Stimulated activated CD8-positive, alpha-beta memory T cell treated with anti-CD3 and anti-CD28 coated beads, Interleukin-12 subunit alpha, Interleukin-12 subunit beta, amount 100 ng/mL, for 24 hours (primary cell): ENCODE measurements at regions not wholly inside any gene's neighbourhood (a gene's known extent, or its start where the extent isn't known, plus 50 kb on each side); places are given as distances from the start of the nearest gene placed in this dataset.

ENCODE experiments used
- DNase-seq: peaks from one replicate; pipeline ENCODE4 v3.0.0-alpha.2; 2020; ENCODE audit errors: extremely low read depth

DNA sequence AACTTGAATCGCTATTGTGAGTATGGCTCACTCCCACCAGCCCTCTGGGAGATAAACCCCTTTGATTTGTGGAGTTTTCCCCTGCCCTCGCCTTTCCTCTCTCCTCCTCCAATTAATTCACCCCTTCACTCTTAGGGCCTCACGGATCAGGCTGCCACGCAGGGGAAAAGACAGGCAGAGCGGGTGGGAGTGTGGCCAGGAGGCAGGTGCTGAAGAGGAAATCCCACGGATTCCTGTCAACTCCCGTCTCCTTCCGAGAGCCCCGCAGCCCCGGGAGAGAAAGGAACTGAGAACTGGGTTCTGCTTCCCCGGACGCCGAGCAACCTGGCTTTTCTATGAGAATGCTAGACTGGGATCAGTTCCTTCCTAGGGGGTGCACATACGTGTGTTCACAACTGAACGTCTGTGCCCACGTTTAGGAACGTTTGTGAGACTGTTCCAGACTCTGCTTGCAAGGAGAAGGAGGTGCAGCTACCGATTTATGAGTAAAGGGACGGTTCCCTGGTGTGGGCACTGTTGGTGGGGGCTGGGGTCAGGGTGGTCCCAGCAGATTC is 314.5 kb upstream of the TLE4 start:
- DNase-seq, result no peak

GRCh38 chr9:79257790-79258351 is 313.9 kb upstream of the TLE4 start:
- no peak for DNase-seq

GRCh38 chr9:79259858-79260257 is 311.9 kb upstream of the TLE4 start:
- DNase-seq, result no peak

- no peak for DNase-seq
Observed at GRCh38 chr9:79263628-79264027, 308.1 kb upstream of the TLE4 start.

- DNase-seq, result no peak
Observed at GRCh38 chr9:79264041-79264440, 307.7 kb upstream of the TLE4 start.

GRCh38 chr9:79264511-79265355 is 307.0 kb upstream of the TLE4 start:
- DNase-seq, result no peak

DNA sequence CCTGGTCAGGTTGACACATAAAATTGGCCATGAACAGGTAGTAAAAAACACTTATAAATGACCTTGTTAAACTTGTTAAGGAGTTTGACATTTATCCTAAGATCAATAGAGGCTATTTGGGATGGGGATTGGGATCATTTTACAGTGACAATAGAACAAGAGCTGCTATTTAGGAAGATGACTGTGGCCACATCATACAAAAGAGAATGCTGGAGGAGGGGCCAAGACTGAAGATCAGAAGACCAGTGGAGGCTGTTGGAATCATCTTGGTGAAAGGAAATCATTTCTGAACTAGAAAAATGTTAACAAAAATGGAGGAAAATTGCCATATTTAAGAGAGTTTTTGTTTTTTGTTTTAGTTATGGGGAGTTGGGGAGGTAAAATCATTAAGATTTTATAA is 304.8 kb upstream of the TLE4 start:
- DNase-seq, result no peak

- DNase-seq, result no peak
Observed at GRCh38 chr9:79268806-79269205, 303.0 kb upstream of the TLE4 start.

GRCh38 chr9:79273311-79273710 is 298.5 kb upstream of the TLE4 start:
- no peak for DNase-seq

- DNase-seq, result no peak
Observed at GRCh38 chr9:79279356-79279755, 292.4 kb upstream of the TLE4 start.

DNA sequence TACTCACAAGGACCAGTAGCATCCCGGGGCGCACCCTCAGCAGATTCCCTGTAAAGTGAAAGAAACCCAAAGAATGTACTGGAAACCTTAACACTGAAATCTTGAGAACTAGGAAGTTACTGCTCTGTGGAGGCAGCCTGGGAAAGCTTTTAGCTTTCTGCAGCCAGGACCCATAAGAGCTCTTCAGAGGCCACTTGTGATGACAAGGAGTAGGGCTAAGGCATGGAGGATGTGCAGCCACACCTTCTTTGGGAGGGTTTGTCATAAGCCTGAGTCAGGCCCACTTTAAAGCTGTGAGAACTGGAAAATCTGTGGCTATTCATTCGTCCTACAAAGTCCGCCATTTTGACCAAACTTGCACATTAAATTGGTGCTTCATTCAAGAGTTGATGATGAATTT is 291.1 kb upstream of the TLE4 start:
- no peak for DNase-seq

- DNase-seq, result no peak
Observed at GRCh38 chr9:79284081-79284480, 287.7 kb upstream of the TLE4 start.

DNA sequence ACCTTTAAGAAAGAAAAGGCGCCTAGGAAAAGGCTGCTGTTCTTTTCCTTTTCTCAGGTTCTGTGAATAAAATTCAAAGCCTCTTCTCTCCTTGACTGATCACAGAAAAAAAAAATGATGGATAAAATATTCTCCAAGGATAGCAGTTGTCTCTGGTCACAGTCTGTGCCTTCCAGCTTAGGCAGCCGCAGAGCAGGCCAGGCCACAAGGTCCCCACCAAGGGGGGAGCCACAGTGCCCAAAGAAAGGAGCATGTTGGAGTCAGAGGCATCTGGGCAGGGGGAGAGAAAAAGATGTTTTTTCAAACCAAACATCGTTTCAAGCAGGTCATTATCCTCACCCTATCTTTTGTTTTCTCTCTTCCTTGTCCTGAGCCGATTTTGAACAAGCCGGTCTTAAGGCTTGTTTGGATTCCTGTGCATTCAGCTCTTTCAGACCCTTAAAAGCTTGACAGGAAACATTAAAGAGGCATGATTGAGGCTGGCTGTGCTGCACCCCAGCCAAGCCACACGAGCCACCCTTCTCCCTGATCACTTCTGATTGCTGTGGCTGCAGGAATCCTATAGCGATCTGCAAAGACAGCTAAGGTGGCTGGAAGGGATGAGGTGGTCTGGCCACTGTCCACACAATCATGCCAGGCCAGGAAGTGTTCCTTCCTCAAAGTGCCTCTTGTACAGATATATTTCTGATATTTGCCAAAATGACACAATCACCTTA is 284.6 kb upstream of the TLE4 start:
- DNase-seq, result no peak

DNA sequence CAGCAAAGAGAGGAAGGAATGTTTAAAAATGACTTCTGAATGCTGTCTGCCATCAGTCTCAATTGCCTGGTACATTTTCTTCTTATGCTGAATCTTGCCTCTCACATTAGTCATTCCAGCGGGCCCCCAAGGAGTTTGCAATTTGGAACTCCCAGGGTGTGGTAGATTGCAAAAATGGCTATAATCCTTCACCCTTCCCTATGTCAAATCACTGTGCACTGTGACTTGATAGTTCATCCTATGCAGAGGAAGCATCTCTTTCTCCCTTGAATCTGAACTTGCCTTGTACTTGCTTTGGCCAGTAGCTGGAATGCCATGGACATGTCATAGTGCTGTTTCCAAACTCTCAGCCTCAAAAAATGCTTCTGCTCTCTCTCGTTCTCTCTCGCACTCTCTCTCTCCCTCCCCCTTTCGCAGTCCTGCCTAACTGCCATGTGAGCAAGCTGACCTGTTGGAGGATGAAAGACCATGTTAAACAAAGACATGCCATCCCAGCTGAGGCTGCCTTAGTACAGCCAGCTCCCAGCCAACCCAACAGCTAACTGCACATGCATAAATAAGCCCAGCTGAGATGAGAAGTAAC is 284.0 kb upstream of the TLE4 start:
- no peak for DNase-seq

GRCh38 chr9:79289856-79290255 is 281.9 kb upstream of the TLE4 start:
- DNase-seq, result no peak

DNA sequence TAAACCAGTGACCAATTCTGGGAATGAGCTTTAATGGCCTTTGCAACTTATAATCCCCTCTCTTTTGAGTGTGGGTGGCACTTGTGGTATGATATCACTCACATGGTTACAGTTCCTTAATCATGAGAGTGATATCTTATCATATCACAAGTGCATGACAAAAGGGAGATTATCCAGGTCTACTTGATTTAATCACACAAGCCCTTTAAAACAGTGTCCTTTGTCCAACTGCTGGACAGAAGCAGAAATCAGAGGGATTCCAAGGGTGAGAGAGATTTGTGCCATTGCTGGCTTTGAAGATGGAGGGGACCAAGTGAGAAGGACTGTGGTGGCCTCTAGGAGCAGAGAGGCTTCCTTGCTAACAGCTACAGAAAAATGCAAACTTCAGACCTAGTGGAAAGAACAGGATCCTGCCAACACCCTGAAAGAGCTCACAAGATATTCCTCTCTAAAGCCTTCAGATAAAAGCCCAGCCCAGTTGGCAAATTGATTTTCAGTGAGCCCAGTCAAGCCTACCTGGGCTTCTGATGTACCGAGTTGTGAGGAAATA is 279.0 kb upstream of the TLE4 start:
- no peak for DNase-seq

DNA sequence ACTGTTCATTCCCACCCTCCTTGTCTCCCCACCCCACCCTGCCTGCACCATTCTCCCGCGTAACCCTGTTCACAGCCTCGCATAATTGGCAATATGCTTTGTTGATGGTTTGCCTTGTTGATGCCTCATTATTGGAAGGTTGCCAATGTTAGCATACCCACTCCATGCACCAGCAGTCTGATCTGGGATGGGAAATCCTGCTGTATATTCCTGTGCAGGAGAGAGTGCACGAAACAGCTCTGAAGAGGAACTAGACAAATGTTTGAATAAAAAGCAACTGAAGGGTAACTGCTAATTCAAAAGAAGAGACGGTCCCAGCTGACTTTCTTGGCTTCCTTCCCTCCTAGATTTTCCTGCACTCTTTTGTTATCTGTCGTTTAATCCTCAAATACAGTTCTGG is 271.7 kb upstream of the TLE4 start:
- DNase-seq, result no peak

- no peak for DNase-seq
Observed at GRCh38 chr9:79301085-79301484, 270.7 kb upstream of the TLE4 start.

DNA sequence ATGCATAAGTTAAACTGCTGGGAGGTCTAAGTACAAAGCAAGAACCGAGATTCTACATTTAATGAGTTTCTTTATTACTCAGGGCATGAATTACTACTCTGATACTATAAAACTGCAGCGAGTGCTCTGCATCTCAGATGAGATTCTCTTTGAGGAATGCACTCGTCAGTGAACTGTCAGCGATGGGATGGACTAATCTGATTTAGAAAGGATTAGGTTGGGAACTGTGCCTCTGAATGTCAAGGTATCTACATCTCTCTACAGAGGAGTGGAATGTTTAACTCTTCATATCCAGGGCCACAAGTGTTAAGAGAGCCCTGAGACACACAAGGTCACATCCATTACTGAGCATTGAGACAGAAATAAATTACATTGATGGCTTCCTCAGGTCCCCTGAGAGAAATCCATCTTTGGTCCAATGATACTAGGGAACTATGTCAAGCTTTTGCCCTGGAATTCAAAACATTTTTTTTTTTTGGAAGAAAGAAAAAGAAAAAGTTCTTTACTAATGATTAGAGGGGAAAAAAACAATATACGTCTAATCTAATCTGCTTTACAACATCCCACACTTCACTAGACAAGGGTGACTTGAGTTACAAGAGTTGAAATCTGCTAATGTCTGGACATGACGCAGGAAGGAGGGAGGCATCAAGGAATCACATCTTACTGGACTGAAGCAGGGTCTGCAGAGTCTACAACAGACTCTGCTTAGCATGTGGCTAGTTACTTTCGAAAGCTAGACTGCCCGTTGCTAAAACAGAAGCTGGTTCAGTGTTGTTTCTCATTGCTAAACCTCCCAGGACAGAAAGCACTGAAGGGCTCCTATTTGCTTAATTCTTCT is 270.0 kb upstream of the TLE4 start:
- no peak for DNase-seq

GRCh38 chr9:79302569-79302968 is 269.2 kb upstream of the TLE4 start:
- no peak for DNase-seq

DNA sequence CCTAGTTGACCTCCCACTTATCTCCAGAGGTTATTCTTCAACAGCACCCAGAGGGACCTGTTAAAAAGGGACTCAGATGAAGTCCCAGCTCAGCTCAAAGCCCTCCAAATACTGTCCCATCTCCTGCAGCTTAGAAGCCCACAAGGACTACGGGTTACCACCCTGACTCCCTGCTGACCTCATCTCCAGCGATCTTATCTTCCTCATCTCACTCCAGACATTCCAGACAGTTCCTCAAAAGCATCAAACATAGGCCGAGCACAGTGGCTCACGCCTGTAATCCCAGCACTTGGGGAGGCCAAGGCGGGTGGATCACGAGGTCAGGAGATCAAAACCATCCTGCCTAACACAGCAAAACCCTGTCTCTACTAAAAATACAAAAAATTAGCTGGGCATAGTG is 263.8 kb upstream of the TLE4 start:
- DNase-seq, result no peak
